ENCODE measurements at regions not wholly inside any gene's neighbourhood (a gene's known extent, or its start where the extent isn't known, plus 50 kb on each side); places are given as distances from the start of the nearest gene placed in this dataset.
"Not testable (repeated sequence)": the region's sequence is repeated elsewhere in the genome, so short reads cannot be mapped to it uniquely, and the experiment has no call there.

- DNase-seq: no peak
These were observed 154.0 kb downstream of the THBS2 start for GRCh38 chr6:169099411-169100202.

GRCh38 chr6:169098651-169099050, 155.0 kb downstream of the THBS2 start:
- DNase-seq: not testable (repeated sequence)

- DNase-seq: no peak
These were observed 155.5 kb downstream of the THBS2 start for GRCh38 chr6:169098116-169098515.

GRCh38 chr6:169097381-169097959, 156.2 kb downstream of the THBS2 start:
- DNase-seq: no peak

- DNase-seq: no peak
These were observed 157.3 kb downstream of the THBS2 start for GRCh38 chr6:169096388-169096787.

- no peak for DNase-seq
These were observed 158.5 kb downstream of the THBS2 start for GRCh38 chr6:169095153-169095552.

- DNase-seq: no peak
These were observed 159.1 kb downstream of the THBS2 start for GRCh38 chr6:169094552-169094950.

GRCh38 chr6:169093770-169094551, 159.7 kb downstream of the THBS2 start:
- DNase-seq: no peak

GRCh38 chr6:169093066-169093723, 160.5 kb downstream of the THBS2 start:
- DNase-seq: no peak

- peak; percentile 34 for DNase-seq
These were observed 161.3 kb downstream of the THBS2 start for GRCh38 chr6:169092375-169092774.

GRCh38 chr6:169090514-169091127, 163.0 kb downstream of the THBS2 start:
- not testable (repeated sequence) for DNase-seq

GRCh38 chr6:169088762-169089161, 164.9 kb downstream of the THBS2 start:
- DNase-seq: no peak

- no peak for DNase-seq
These were observed 166.1 kb downstream of the THBS2 start for GRCh38 chr6:169087443-169088041.

GRCh38 chr6:169086616-169087015, 167.0 kb downstream of the THBS2 start:
- not testable (repeated sequence) for DNase-seq

GRCh38 chr6:169086020-169086419, 167.6 kb downstream of the THBS2 start:
- no peak for DNase-seq

- DNase-seq: no peak
These were observed 168.2 kb downstream of the THBS2 start for GRCh38 chr6:169085466-169085865.

- DNase-seq: not testable (repeated sequence)
These were observed 169.1 kb downstream of the THBS2 start for GRCh38 chr6:169084557-169084956.

GRCh38 chr6:169084067-169084466, 169.6 kb downstream of the THBS2 start:
- no peak for DNase-seq

- DNase-seq: no peak
These were observed 170.2 kb downstream of the THBS2 start for GRCh38 chr6:169083508-169083874.

- DNase-seq: no peak
These were observed 170.7 kb downstream of the THBS2 start for GRCh38 chr6:169082817-169083507.

GRCh38 chr6:169082093-169082492, 171.6 kb downstream of the THBS2 start:
- no peak for DNase-seq

- no peak for DNase-seq
These were observed 172.4 kb downstream of the THBS2 start for GRCh38 chr6:169081248-169081647.

Data from NCI-H1092 treated with DMSO at 0.1 percent for 48 hours (cell line).